ENCODE measurements at regions not wholly inside any gene's neighbourhood (a gene's known extent, or its start where the extent isn't known, plus 50 kb on each side); places are given as distances from the start of the nearest gene placed in this dataset.

- no peak for DNase-seq (ENCODE audit: low spot score)
- no peak for TF ChIP-seq CTCF (IDR thresholded peaks at IDR 0.05; ENCODE audit: extremely low read depth, missing control alignments)
These were observed 570.1 kb downstream of the FSCB start for GRCh38 chr14:43937001-43937400.

- no peak for DNase-seq (ENCODE audit: low spot score)
- no peak for TF ChIP-seq CTCF (IDR thresholded peaks at IDR 0.05; ENCODE audit: extremely low read depth, missing control alignments)
These were observed 573.0 kb downstream of the FSCB start for GRCh38 chr14:43934102-43934501.

GRCh38 chr14:43914041-43914693 lies 592.9 kb downstream of the FSCB start:
- no peak for DNase-seq (ENCODE audit: low spot score)
- TF ChIP-seq CTCF (IDR thresholded peaks at IDR 0.05; ENCODE audit: extremely low read depth, missing control alignments): no peak

GRCh38 chr14:43903209-43903608 lies 603.9 kb downstream of the FSCB start:
- no peak for DNase-seq (ENCODE audit: low spot score)
- no peak for TF ChIP-seq CTCF (IDR thresholded peaks at IDR 0.05; ENCODE audit: extremely low read depth, missing control alignments)

- TF ChIP-seq CTCF (IDR thresholded peaks at IDR 0.05; ENCODE audit: extremely low read depth, missing control alignments): no peak
- no peak for DNase-seq (ENCODE audit: low spot score)
These were observed 605.0 kb downstream of the FSCB start for GRCh38 chr14:43901911-43902673.

GRCh38 chr14:43900173-43900655 lies 606.9 kb downstream of the FSCB start:
- no peak for DNase-seq (ENCODE audit: low spot score)
- TF ChIP-seq CTCF (IDR thresholded peaks at IDR 0.05; ENCODE audit: extremely low read depth, missing control alignments): no peak

GRCh38 chr14:43898687-43899086 lies 608.4 kb downstream of the FSCB start:
- DNase-seq (ENCODE audit: low spot score): no peak
- no peak for TF ChIP-seq CTCF (IDR thresholded peaks at IDR 0.05; ENCODE audit: extremely low read depth, missing control alignments)

Data from GM20000 (cell line).